ENCODE measurements at regions not wholly inside any gene's neighbourhood (a gene's known extent, or its start where the extent isn't known, plus 50 kb on each side); places are given as distances from the start of the nearest gene placed in this dataset.
"Not testable (repeated sequence)": the region's sequence is repeated elsewhere in the genome, so short reads cannot be mapped to it uniquely, and the experiment has no call there.

- H3K27me3 Mint-ChIP-seq (ENCODE audit: unreplicated experiment) = no peaks in the 10 kb centered on the region
- DNase-seq = no peak
These were observed 285.0 kb upstream of the AADAT start for GRCh38 chr4:170374770-170375169.

GRCh38 chr4:170348945-170349344 lies 259.2 kb upstream of the AADAT start:
- H3K27me3 Mint-ChIP-seq (ENCODE audit: unreplicated experiment) = peaks cover 3% of the 10 kb centered on the region
- H3K36me3 Mint-ChIP-seq (ENCODE audit: unreplicated experiment) = no peaks in the 10 kb centered on the region
- no peak for DNase-seq
- no peak for TF ChIP-seq CTCF (IDR thresholded peaks at IDR 0.05; ENCODE audit: partially characterized antibody, unreplicated experiment)
- H3K4me3 Mint-ChIP-seq (ENCODE audit: unreplicated experiment) = no peak overlapping the region
- H3K9me3 Mint-ChIP-seq (ENCODE audit: unreplicated experiment) = no peaks in the 10 kb centered on the region
- H3K27ac Mint-ChIP-seq (ENCODE audit: unreplicated experiment) = no peak overlapping the region
- H3K4me1 Mint-ChIP-seq (ENCODE audit: low read depth, unreplicated experiment) = no peaks in the 10 kb centered on the region

More at GRCh38 chr4:170374770-170375169, 285.0 kb upstream of the AADAT start:
- Mint-ChIP-seq H3K4me1 (ENCODE audit: low read depth, unreplicated experiment) (no peaks in the 10 kb centered on the region), H3K27ac (ENCODE audit: unreplicated experiment) (no peak overlapping the region), H3K36me3 (ENCODE audit: unreplicated experiment) (no peaks in the 10 kb centered on the region), H3K9me3 (ENCODE audit: unreplicated experiment) (no peaks in the 10 kb centered on the region), H3K4me3 (ENCODE audit: unreplicated experiment) (no peak overlapping the region)
- peak; percentile 67 for TF ChIP-seq CTCF (IDR thresholded peaks at IDR 0.05; ENCODE audit: partially characterized antibody, unreplicated experiment)

- H3K9me3 Mint-ChIP-seq (ENCODE audit: unreplicated experiment); H3K27ac Mint-ChIP-seq (ENCODE audit: unreplicated experiment); H3K4me3 Mint-ChIP-seq (ENCODE audit: unreplicated experiment); H3K27me3 Mint-ChIP-seq (ENCODE audit: unreplicated experiment); H3K4me1 Mint-ChIP-seq (ENCODE audit: low read depth, unreplicated experiment); DNase-seq; H3K36me3 Mint-ChIP-seq (ENCODE audit: unreplicated experiment): not testable (repeated sequence)
These were observed 257.4 kb upstream of the AADAT start for GRCh38 chr4:170347191-170347590.

GRCh38 chr4:170339522-170339921 lies 249.8 kb upstream of the AADAT start:
- no peak for DNase-seq
- H3K4me3 Mint-ChIP-seq (ENCODE audit: unreplicated experiment) = no peak overlapping the region
- H3K9me3 Mint-ChIP-seq (ENCODE audit: unreplicated experiment) = no peaks in the 10 kb centered on the region
- no peaks in the 10 kb centered on the region for H3K36me3 Mint-ChIP-seq (ENCODE audit: unreplicated experiment)
- H3K27me3 Mint-ChIP-seq (ENCODE audit: unreplicated experiment) = no peaks in the 10 kb centered on the region
- H3K4me1 Mint-ChIP-seq (ENCODE audit: low read depth, unreplicated experiment) = no peaks in the 10 kb centered on the region
- H3K27ac Mint-ChIP-seq (ENCODE audit: unreplicated experiment) = no peak overlapping the region
- no peak for TF ChIP-seq CTCF (IDR thresholded peaks at IDR 0.05; ENCODE audit: partially characterized antibody, unreplicated experiment)

- Mint-ChIP-seq H3K36me3 (ENCODE audit: unreplicated experiment) (no peaks in the 10 kb centered on the region), H3K27me3 (ENCODE audit: unreplicated experiment) (no peaks in the 10 kb centered on the region), H3K4me1 (ENCODE audit: low read depth, unreplicated experiment) (no peaks in the 10 kb centered on the region), H3K27ac (ENCODE audit: unreplicated experiment) (no peak overlapping the region), H3K4me3 (ENCODE audit: unreplicated experiment) (no peak overlapping the region), H3K9me3 (ENCODE audit: unreplicated experiment) (no peaks in the 10 kb centered on the region)
- no peak for TF ChIP-seq CTCF (IDR thresholded peaks at IDR 0.05; ENCODE audit: partially characterized antibody, unreplicated experiment)
- no peak for DNase-seq
These were observed 246.6 kb upstream of the AADAT start for GRCh38 chr4:170336238-170336775.
